ENCODE measurements at regions not wholly inside any gene's neighbourhood (a gene's known extent, or its start where the extent isn't known, plus 50 kb on each side); places are given as distances from the start of the nearest gene placed in this dataset.
"Not testable (repeated sequence)": the region's sequence is repeated elsewhere in the genome, so short reads cannot be mapped to it uniquely, and the experiment has no call there.

DNA sequence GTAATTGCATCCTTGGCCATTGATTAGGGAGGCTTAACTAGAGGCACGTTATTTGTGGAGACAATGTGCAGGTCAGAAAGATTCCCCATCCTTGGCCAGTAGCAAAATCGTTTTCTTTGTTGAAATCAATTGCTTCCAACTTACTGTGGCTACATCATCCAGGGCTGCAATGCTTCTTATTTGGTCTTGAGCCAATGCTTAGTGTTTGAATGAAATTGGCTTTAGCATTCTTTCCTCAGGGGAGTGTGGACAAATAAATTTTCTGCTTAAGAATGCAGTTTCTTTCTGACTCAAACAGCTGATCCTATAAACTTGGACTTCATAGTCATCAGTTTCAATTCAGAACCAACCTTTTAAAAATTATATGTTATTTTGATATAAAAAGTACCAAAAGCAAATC lies 95.6 kb downstream of the ARHGAP11B start:
- H3K4me3 ChIP-seq (ENCODE audit: severe bottlenecking); H3K9me3 ChIP-seq (ENCODE audit: severe bottlenecking); H3K27ac ChIP-seq (ENCODE audit: poor library complexity, severe bottlenecking); DNase-seq (ENCODE audit: low spot score); ATAC-seq (ENCODE audit: low read depth); H3K4me1 ChIP-seq (ENCODE audit: insufficient read depth, poor library complexity, severe bottlenecking); H3K27me3 ChIP-seq (ENCODE audit: insufficient read depth, poor library complexity, severe bottlenecking): not testable (repeated sequence)
- peaks cover 59% of the 10 kb centered on the region for H3K36me3 ChIP-seq (ENCODE audit: low read depth)

- not testable (repeated sequence) for H3K4me1 ChIP-seq (ENCODE audit: insufficient read depth, poor library complexity, severe bottlenecking); ATAC-seq (ENCODE audit: low read depth); DNase-seq (ENCODE audit: low spot score); H3K27ac ChIP-seq (ENCODE audit: poor library complexity, severe bottlenecking); H3K9me3 ChIP-seq (ENCODE audit: severe bottlenecking); H3K4me3 ChIP-seq (ENCODE audit: severe bottlenecking); H3K27me3 ChIP-seq (ENCODE audit: insufficient read depth, poor library complexity, severe bottlenecking)
- H3K36me3 ChIP-seq (ENCODE audit: low read depth): peaks cover 54% of the 10 kb centered on the region
Measured at GRCh38 chr15:30723540-30724175, 97.7 kb downstream of the ARHGAP11B start.

GRCh38 chr15:30729880-30730590 lies 104.1 kb downstream of the ARHGAP11B start:
- H3K36me3 ChIP-seq (ENCODE audit: low read depth): peaks cover 65% of the 10 kb centered on the region
- not testable (repeated sequence) for H3K27ac ChIP-seq (ENCODE audit: poor library complexity, severe bottlenecking); ATAC-seq (ENCODE audit: low read depth); H3K9me3 ChIP-seq (ENCODE audit: severe bottlenecking); H3K4me3 ChIP-seq (ENCODE audit: severe bottlenecking); H3K27me3 ChIP-seq (ENCODE audit: insufficient read depth, poor library complexity, severe bottlenecking); H3K4me1 ChIP-seq (ENCODE audit: insufficient read depth, poor library complexity, severe bottlenecking); DNase-seq (ENCODE audit: low spot score)

DNA sequence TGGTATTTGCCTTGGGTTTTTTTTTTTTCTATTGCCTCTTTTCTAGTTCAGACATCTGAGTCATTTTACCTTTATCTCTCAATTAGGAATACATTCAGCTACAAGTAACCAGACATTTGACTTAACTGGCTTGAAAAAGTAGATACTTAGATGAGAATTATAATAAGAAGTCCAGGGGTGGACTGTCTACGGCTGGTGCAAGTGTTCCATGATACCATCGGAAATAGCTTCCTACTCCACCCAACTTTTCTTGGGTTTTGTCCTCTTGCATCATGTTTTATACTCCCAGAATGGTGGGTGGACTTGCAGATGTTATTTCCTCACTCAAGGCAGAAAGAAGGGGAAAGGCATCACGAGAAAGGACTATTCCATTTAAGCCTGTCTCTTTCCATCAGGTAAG lies 104.7 kb downstream of the ARHGAP11B start:
- not testable (repeated sequence) for H3K27me3 ChIP-seq (ENCODE audit: insufficient read depth, poor library complexity, severe bottlenecking); ATAC-seq (ENCODE audit: low read depth); H3K4me3 ChIP-seq (ENCODE audit: severe bottlenecking); DNase-seq (ENCODE audit: low spot score); H3K27ac ChIP-seq (ENCODE audit: poor library complexity, severe bottlenecking); H3K4me1 ChIP-seq (ENCODE audit: insufficient read depth, poor library complexity, severe bottlenecking); H3K9me3 ChIP-seq (ENCODE audit: severe bottlenecking)
- H3K36me3 ChIP-seq (ENCODE audit: low read depth): peaks cover 62% of the 10 kb centered on the region

- not testable (repeated sequence) for H3K9me3 ChIP-seq (ENCODE audit: severe bottlenecking); ATAC-seq (ENCODE audit: low read depth); H3K4me3 ChIP-seq (ENCODE audit: severe bottlenecking); DNase-seq (ENCODE audit: low spot score); H3K27me3 ChIP-seq (ENCODE audit: insufficient read depth, poor library complexity, severe bottlenecking); H3K4me1 ChIP-seq (ENCODE audit: insufficient read depth, poor library complexity, severe bottlenecking); H3K27ac ChIP-seq (ENCODE audit: poor library complexity, severe bottlenecking)
- H3K36me3 ChIP-seq (ENCODE audit: low read depth): peaks cover 64% of the 10 kb centered on the region
Measured at GRCh38 chr15:30732100-30732499, 106.2 kb downstream of the ARHGAP11B start.

DNA sequence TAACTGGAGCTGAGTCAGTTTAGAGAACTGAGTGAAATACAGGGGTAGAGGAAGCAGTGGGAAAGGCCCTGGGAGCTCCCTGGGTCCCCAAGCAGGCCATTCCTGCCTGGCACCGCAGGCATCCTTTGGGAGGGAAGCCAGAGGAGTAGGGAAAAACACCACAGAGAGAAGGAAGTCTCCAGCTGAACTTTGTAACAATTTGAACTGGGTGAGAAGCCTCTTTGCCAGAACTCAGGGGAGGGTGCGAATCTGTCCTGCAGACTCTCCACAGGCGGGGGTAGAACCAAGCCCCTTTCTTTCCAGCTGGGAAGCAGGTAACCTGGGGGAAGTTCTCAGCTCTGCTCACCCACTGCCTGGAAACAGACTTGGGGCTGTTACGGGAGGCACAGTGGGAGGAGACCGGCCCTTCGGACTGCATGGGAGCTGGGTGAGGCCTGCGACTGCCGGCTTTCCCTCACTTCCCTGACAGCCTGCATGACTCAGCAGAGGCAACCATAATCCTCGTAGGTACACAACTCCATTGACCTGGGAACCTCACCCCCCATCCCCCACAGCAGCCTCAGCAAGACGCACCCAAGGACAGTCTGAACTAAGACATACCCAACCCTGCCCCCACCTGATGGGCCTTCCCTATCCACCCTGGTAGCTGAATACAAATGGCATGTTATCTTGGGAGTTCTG lies 110.1 kb downstream of the ARHGAP11B start:
- not testable (repeated sequence) for ATAC-seq (ENCODE audit: low read depth); H3K4me1 ChIP-seq (ENCODE audit: insufficient read depth, poor library complexity, severe bottlenecking); H3K27me3 ChIP-seq (ENCODE audit: insufficient read depth, poor library complexity, severe bottlenecking); H3K4me3 ChIP-seq (ENCODE audit: severe bottlenecking); H3K27ac ChIP-seq (ENCODE audit: poor library complexity, severe bottlenecking); H3K9me3 ChIP-seq (ENCODE audit: severe bottlenecking); DNase-seq (ENCODE audit: low spot score)
- H3K36me3 ChIP-seq (ENCODE audit: low read depth): peaks cover 47% of the 10 kb centered on the region

- not testable (repeated sequence) for H3K4me3 ChIP-seq (ENCODE audit: severe bottlenecking)
Measured at GRCh38 chr15:30742796-30743195, 116.9 kb downstream of the ARHGAP11B start.

GRCh38 chr15:30749048-30749447 lies 123.1 kb downstream of the ARHGAP11B start:
- H3K36me3 ChIP-seq (ENCODE audit: low read depth): peaks cover 32% of the 10 kb centered on the region
- not testable (repeated sequence) for H3K4me1 ChIP-seq (ENCODE audit: insufficient read depth, poor library complexity, severe bottlenecking); H3K27me3 ChIP-seq (ENCODE audit: insufficient read depth, poor library complexity, severe bottlenecking); DNase-seq (ENCODE audit: low spot score); H3K4me3 ChIP-seq (ENCODE audit: severe bottlenecking); H3K9me3 ChIP-seq (ENCODE audit: severe bottlenecking); H3K27ac ChIP-seq (ENCODE audit: poor library complexity, severe bottlenecking); ATAC-seq (ENCODE audit: low read depth)

More at GRCh38 chr15:30742796-30743195, 116.9 kb downstream of the ARHGAP11B start:
- not testable (repeated sequence) for H3K27me3 ChIP-seq (ENCODE audit: insufficient read depth, poor library complexity, severe bottlenecking); H3K27ac ChIP-seq (ENCODE audit: poor library complexity, severe bottlenecking); DNase-seq (ENCODE audit: low spot score); H3K9me3 ChIP-seq (ENCODE audit: severe bottlenecking); H3K4me1 ChIP-seq (ENCODE audit: insufficient read depth, poor library complexity, severe bottlenecking)
- ATAC-seq (ENCODE audit: low read depth): 0 out of 3 replicates have a peak, but pooled peaks have one; percentile 40
- peaks cover 15% of the 10 kb centered on the region; the same call in 1 of the 2 replicates for H3K36me3 ChIP-seq (ENCODE audit: low read depth)

DNA sequence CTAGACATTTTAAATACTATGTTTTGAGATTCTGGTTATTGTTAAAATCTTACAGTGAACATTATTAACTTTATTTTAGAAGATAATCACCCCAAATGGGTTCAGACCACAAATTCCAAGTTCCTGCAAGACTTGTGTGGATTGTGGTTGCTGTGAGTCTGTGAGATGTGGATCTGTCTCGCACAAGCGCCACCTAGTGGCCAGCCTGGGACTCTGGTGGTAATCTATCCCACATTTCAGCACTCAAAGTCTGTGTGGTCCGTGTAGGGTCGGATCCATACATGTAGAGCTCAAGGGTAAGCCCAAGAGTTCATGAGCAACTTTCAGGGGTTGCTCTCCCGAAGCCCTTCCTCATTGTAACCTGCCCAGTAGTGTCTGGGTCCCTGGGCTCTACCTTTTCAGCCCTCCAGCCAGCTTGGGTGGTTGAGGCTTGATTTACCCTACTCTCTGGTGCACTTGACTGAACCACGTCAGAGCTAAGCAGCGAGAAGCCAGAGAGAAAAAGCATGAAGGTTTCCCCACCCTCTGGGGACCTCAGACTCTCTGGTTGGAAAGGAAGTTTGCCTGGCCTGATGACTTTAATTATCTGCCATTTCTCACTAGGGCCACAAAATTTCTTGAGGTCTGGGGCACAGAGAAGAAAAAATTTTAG lies 129.2 kb downstream of the ARHGAP11B start:
- H3K36me3 ChIP-seq (ENCODE audit: low read depth): peaks cover 44% of the 10 kb centered on the region
- H3K9me3 ChIP-seq (ENCODE audit: severe bottlenecking); H3K4me1 ChIP-seq (ENCODE audit: insufficient read depth, poor library complexity, severe bottlenecking); H3K27ac ChIP-seq (ENCODE audit: poor library complexity, severe bottlenecking); H3K4me3 ChIP-seq (ENCODE audit: severe bottlenecking); H3K27me3 ChIP-seq (ENCODE audit: insufficient read depth, poor library complexity, severe bottlenecking): not testable (repeated sequence)
- DNase-seq (ENCODE audit: low spot score) (peak; percentile 86), ATAC-seq (ENCODE audit: low read depth) (peak; percentile 96)

- H3K36me3 ChIP-seq (ENCODE audit: low read depth): peaks cover 31% of the 10 kb centered on the region
- not testable (repeated sequence) for H3K9me3 ChIP-seq (ENCODE audit: severe bottlenecking); H3K4me3 ChIP-seq (ENCODE audit: severe bottlenecking); DNase-seq (ENCODE audit: low spot score); H3K4me1 ChIP-seq (ENCODE audit: insufficient read depth, poor library complexity, severe bottlenecking); ATAC-seq (ENCODE audit: low read depth); H3K27ac ChIP-seq (ENCODE audit: poor library complexity, severe bottlenecking); H3K27me3 ChIP-seq (ENCODE audit: insufficient read depth, poor library complexity, severe bottlenecking)
Measured at GRCh38 chr15:30760633-30761032, 134.7 kb downstream of the ARHGAP11B start.

DNA sequence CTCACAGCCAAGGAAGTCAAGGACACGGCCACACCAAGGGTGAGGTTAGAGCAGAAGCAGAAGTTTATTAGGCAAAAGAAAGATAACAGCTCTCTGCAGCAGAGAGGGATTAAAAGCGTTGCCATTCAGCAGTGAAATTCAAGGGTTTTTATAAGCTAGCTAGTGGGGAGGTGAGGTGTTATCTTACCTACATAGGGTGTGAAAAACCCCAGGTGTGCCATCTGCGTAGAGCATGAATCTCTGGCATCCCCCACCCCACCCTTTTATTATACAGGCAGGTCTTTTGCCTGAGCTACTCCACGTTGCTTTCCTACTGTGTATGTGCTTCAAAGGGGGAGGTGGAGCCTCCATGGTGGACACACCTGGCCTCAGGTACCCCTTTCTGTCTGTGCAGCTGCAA lies 135.4 kb downstream of the ARHGAP11B start:
- not testable (repeated sequence) for H3K4me3 ChIP-seq (ENCODE audit: severe bottlenecking)

More for the DNA sequence above, 135.4 kb downstream of the ARHGAP11B start:
- DNase-seq (ENCODE audit: low spot score); H3K27me3 ChIP-seq (ENCODE audit: insufficient read depth, poor library complexity, severe bottlenecking); H3K9me3 ChIP-seq (ENCODE audit: severe bottlenecking); ATAC-seq (ENCODE audit: low read depth); H3K27ac ChIP-seq (ENCODE audit: poor library complexity, severe bottlenecking): not testable (repeated sequence)
- Histone ChIP-seq H3K4me1 (ENCODE audit: insufficient read depth, poor library complexity, severe bottlenecking) (peaks cover 10% of the 10 kb centered on the region), H3K36me3 (ENCODE audit: low read depth) (peaks cover 24% of the 10 kb centered on the region)
